ENCODE measurements at regions not wholly inside any gene's neighbourhood (a gene's known extent, or its start where the extent isn't known, plus 50 kb on each side); places are given as distances from the start of the nearest gene placed in this dataset.

DNA sequence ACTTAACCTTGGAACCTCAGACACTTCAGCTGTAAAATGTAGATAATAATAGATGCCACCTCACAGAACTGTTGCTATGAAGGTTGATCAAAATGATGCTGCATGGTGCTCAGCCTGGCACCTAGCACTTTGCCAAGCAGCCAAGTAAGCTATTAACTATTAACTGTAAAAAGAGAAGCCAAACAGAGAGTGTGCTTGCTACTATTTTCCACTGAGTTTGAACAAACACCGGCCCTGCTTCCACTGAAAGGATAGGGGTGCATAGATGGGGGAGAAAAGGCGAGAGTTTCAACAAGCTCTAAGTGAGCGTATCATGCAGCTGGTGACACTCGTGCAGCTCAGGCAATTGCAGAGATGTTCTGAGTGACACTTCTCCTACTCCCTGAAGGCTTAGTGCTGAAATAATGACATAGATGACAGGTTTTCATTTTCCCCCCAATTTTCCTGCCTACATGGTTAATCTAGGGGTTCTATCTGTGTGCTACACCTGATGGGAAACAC lies 78.2 kb downstream of the GPR88 start:
- in situ Hi-C loops (cut with MboI; ENCODE audit: low sequenced_read_pairs): loop anchor here (10.0 kb wide), 1 partner anchor 249 kb away; no protein-coding TSS in a partner anchor
- H3K4me3 ChIP-seq: no peak overlapping the region
- no peak for DNase-seq (ENCODE audit: low spot score in 2 of 2)
- no peaks in the 10 kb centered on the region for H3K9me3 ChIP-seq
- no peaks in the 10 kb centered on the region for H3K36me3 ChIP-seq (replicated peaks)
- no peaks in the 10 kb centered on the region for H3K27me3 ChIP-seq (ENCODE audit: low read depth)
- no peaks in the 10 kb centered on the region for H3K4me1 ChIP-seq

DNA sequence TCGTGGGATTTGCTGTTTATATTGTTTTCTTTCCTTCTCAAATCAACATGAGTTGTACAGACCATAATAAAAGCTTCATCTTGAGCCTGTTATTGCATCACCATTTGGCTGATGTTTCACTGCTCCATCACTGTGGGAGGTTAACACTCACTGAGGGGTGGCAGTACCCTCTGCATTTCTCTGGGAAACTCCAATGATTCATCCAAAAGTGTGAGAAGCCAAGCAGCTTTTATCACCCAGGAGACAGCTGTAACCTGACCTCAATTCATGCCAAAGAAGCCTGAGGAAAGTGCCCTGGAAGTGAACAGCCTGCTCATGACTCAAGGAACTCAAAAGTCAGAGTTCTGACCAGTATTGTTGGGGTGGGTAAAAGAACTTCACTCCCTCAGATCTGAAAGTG lies 84.1 kb downstream of the GPR88 start:
- Histone ChIP-seq H3K4me1 (no peaks in the 10 kb centered on the region), H3K36me3 (replicated peaks) (no peaks in the 10 kb centered on the region), H3K9me3 (no peaks in the 10 kb centered on the region), H3K4me3 (no peak overlapping the region), H3K27me3 (ENCODE audit: low read depth) (no peaks in the 10 kb centered on the region)
- in situ Hi-C loops (cut with MboI; ENCODE audit: low sequenced_read_pairs): no loop called here
- DNase-seq (ENCODE audit: low spot score in 2 of 2): no peak

DNA sequence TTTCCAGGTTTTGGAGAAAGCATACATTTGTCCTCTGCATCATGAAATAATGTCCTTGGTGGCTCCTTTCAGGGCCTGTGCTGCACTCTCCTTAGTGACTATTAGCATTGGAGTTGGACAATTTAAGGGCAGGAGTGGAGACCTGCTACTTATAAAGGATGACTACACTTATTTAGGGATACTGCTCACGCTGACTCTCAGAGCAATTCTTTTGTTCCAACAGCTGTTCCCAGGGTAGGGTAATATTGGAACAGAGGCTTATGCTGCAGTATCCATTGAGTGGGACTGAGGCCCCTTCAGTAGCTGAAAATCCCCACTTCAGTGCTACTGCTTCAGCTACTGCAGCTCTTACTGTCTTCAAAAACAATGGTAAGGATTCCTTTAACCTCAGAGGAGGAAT lies 84.6 kb downstream of the GPR88 start:
- in situ Hi-C loops (cut with MboI; ENCODE audit: low sequenced_read_pairs): no loop called here
- Histone ChIP-seq H3K27me3 (ENCODE audit: low read depth) (no peaks in the 10 kb centered on the region), H3K9me3 (no peaks in the 10 kb centered on the region), H3K4me3 (no peak overlapping the region), H3K36me3 (replicated peaks) (no peaks in the 10 kb centered on the region), H3K4me1 (no peaks in the 10 kb centered on the region)
- DNase-seq (ENCODE audit: low spot score in 2 of 2): no peak

DNA sequence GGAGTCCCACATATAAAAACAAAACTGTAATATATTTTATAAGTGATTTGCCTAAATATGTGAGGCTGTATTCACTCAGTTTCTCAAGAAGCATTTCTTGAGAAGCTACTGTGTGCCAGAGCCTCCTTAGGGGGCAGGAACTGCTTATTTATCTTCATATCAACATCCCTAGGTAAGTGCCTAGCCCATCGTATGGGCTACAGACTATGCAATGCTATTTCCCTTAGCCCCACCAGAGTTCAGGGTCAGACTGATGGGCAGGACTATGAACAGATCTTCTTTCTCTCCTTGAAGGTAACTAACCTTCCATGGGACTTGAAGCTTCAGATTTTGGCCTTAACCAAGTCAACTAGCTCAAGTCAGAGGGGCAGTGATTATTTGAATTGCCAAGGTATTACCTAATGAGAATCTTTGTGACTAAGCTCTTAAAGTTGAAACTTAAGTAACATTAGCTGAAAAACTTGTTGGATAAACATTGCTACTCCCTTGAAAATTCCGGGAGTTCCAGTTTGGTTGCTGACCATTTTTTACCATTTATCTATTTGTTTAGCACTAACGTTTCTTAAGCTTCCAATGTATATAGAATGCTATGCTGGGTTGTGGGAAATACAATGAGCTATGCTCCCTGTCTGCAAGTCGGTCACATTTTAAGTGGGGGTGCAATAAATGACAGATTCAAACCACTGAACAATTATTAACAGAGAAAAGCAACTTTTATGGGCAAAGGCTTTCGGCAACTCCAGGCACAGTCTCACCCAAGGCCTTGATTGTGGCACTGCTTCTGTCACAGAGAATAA lies 85.2 kb downstream of the GPR88 start:
- H3K4me3 ChIP-seq: no peak overlapping the region
- H3K27me3 ChIP-seq (ENCODE audit: low read depth): no peaks in the 10 kb centered on the region
- in situ Hi-C loops (cut with MboI; ENCODE audit: low sequenced_read_pairs): no loop called here
- H3K4me1 ChIP-seq: no peaks in the 10 kb centered on the region
- H3K9me3 ChIP-seq: no peaks in the 10 kb centered on the region
- no peak for DNase-seq (ENCODE audit: low spot score in 2 of 2)
- H3K36me3 ChIP-seq (replicated peaks): no peaks in the 10 kb centered on the region

DNA sequence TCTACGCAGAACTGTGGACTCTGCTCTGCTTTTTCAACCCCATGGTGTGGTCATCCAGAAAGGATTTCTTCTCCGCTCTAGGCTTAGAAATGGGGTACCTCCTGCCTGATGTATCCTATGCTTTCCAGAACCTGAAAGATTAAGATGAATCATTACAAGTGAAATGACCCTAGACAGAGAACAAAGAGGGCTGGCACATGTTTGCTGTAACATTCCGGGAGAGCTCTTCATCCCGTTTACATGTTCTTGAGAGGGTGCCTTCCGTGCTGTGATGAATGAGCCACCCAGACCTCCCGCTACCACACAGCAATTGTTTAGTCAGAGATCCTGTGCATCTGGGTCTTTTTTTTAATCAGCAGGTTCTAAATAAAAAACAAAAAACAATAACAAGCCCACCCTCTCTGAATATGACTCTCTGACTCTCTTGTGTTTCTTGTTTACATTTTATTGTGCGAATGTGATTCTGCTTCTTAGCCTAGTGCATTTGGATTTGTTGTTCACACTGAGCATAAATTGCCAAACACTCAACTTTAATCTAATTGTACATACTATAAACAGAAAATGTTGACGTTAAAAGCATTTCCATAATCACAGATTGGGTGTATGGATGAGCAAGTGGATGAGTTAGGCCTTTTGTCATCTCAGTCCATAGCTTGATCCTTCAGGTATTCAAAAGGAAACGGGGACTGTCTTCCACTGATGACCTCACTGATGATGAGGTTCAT lies 87.1 kb downstream of the GPR88 start:
- no peak for DNase-seq (ENCODE audit: low spot score in 2 of 2)
- in situ Hi-C loops (cut with MboI; ENCODE audit: low sequenced_read_pairs): no loop called here
- no peaks in the 10 kb centered on the region for H3K9me3 ChIP-seq
- no peaks in the 10 kb centered on the region for H3K27me3 ChIP-seq (ENCODE audit: low read depth)
- no peaks in the 10 kb centered on the region for H3K36me3 ChIP-seq (replicated peaks)
- H3K4me1 ChIP-seq: no peaks in the 10 kb centered on the region
- H3K4me3 ChIP-seq: no peak overlapping the region

DNA sequence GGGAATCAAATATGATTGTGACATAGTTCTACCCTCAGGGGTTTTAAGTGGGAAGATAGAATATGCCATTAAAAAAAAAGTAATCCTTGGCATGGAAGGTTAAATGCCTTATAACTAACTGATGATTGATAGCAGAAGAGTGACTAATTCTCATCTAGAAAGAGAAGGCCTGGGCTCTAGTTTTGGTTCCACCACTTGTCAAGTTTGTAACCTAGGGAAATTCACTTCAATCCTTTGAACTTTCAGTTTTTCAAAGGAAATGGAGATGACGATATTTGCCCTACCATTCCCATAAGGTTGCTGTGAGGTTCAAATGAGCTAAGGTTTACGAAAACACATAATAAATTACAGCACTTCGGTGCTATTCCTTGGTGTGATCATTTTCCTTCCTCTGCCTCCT lies 88.5 kb downstream of the GPR88 start:
- in situ Hi-C loops (cut with MboI; ENCODE audit: low sequenced_read_pairs): no loop called here
- no peak overlapping the region for H3K4me3 ChIP-seq
- no peak for DNase-seq (ENCODE audit: low spot score in 2 of 2)
- H3K36me3 ChIP-seq (replicated peaks): no peaks in the 10 kb centered on the region
- no peaks in the 10 kb centered on the region for H3K27me3 ChIP-seq (ENCODE audit: low read depth)
- no peaks in the 10 kb centered on the region for H3K9me3 ChIP-seq
- no peaks in the 10 kb centered on the region for H3K4me1 ChIP-seq

DNA sequence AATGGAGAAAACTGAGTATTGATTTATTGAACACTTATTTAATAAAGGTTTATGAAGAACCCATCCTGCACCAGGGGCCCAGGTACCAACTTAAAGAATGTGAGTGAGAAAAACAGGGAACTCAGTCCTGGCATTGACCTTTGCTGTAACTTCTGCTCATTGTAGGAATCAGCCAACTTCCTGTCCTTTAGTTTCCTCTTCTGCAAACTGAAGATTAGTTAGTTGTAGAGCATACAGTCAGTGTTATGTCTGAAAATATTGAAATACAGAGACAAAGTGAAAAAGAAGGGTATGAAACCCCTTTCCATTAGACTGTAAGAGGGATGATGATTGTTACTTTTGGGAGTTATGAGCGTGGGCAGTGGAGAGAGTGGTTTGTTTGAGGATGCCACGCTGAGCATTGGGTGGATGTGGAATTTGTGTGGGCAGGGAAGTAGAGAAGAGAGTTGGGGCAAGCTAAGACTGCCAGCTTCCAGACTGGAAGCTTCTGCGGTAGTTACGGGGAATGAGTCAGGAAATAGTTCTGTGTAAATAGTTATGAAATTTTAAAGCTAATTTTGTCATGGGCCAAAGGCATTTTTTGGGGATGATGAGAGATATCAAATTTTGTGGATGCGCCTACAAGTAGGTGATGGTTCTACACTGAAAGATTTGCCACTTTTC lies 89.2 kb downstream of the GPR88 start:
- Histone ChIP-seq H3K36me3 (replicated peaks) (no peaks in the 10 kb centered on the region), H3K4me3 (no peak overlapping the region), H3K27me3 (ENCODE audit: low read depth) (no peaks in the 10 kb centered on the region), H3K4me1 (no peaks in the 10 kb centered on the region), H3K9me3 (no peaks in the 10 kb centered on the region)
- no peak for DNase-seq (ENCODE audit: low spot score in 2 of 2)
- in situ Hi-C loops (cut with MboI; ENCODE audit: low sequenced_read_pairs): no loop called here

DNA sequence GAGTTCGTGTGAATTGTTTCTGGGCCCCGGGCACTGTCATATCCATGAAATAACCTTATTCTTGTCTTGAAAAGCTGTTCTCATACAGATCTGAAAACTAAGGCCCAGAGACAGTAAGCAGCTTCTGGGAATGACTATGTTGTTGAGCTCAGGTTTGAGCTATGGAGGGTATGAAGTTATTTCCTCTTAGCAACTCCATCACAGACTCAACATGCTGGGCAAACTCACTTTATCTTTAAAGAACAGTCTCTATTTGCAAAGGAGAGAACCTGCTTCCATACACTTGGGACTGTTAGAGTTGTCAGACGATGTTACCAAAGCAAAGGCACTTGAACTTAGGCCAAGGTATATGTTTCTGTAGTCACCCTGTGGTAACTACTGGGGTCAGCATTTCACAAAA lies 90.0 kb downstream of the GPR88 start:
- in situ Hi-C loops (cut with MboI; ENCODE audit: low sequenced_read_pairs): no loop called here
- no peaks in the 10 kb centered on the region for H3K36me3 ChIP-seq (replicated peaks)
- no peak for DNase-seq (ENCODE audit: low spot score in 2 of 2)
- H3K4me1 ChIP-seq: no peaks in the 10 kb centered on the region
- no peaks in the 10 kb centered on the region for H3K9me3 ChIP-seq
- no peaks in the 10 kb centered on the region for H3K27me3 ChIP-seq (ENCODE audit: low read depth)
- H3K4me3 ChIP-seq: no peak overlapping the region

DNA sequence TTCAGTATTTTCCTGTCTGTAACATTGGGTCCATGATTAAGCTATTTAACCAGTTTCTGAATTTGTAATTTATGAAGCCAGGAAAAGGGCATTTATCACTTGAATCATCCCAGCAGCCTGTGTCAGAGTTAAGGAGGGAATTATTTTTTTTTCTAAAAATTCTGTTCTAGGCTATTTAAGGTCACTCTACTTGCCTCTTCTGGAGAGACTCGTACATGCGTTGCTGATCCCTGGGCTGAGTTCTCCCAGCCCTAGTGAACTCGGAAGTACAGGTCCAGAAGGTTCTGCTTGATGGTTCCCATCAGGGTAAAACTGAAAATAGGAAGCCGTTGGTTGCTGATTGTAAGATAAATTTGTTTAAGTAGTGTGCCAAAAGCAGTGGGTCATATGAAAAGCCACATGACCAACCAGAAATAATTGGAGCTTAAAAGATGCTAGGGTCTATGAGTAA lies 90.7 kb downstream of the GPR88 start:
- Histone ChIP-seq H3K4me3 (no peak overlapping the region), H3K36me3 (replicated peaks) (no peaks in the 10 kb centered on the region), H3K9me3 (no peaks in the 10 kb centered on the region), H3K4me1 (no peaks in the 10 kb centered on the region), H3K27me3 (ENCODE audit: low read depth) (no peaks in the 10 kb centered on the region)
- in situ Hi-C loops (cut with MboI; ENCODE audit: low sequenced_read_pairs): no loop called here
- DNase-seq (ENCODE audit: low spot score in 2 of 2): no peak

DNA sequence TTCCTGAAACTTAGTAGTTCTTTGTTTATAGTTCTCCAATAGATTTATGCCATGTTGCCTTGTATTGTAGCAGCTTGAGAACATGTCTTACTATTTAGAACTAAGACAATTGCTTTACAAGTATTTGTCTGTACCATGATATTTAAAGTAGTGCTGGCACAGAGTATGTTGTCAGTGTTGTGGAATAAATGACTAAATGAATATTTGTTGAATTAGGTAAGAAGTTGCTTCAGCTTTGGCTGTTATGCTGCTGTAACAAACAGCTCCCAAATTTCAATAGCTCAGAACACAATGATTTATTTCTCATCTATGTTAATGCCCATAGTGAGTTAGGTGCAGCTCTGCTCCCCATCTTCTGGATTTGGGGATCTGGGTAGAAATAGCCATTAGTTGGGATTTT lies 90.2 kb upstream of the VCAM1 start:
- no peaks in the 10 kb centered on the region for H3K4me1 ChIP-seq
- H3K9me3 ChIP-seq: no peaks in the 10 kb centered on the region
- no peak for DNase-seq (ENCODE audit: low spot score in 2 of 2)
- H3K27me3 ChIP-seq (ENCODE audit: low read depth): no peaks in the 10 kb centered on the region
- no peak overlapping the region for H3K4me3 ChIP-seq
- H3K36me3 ChIP-seq (replicated peaks): no peaks in the 10 kb centered on the region
- in situ Hi-C loops (cut with MboI; ENCODE audit: low sequenced_read_pairs): no loop called here

DNA sequence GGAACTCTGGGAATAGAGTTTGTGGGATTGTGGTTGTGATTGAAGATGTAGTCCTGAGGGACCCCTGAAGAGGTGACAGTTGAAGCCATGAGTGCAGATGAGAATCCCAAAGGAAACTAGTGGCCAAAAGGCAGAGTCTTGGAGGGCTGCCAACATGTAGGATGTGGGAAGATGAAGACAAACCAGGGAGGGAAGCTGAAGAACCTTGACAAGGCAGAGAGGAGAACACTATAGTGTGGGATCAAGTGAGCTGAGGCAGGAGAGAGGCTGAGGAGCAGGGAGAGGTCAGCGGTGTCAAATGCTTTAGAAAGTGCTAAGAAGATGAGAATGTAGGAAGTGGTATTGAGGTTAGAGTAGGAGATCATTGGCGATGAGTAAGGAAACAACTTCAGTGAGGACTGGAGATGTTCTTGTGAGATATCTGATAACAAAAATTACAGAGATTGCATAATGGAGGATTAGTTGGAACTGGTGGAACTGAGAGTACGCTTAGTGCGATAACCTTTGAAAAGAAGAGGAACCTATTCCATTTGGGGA lies 88.5 kb upstream of the VCAM1 start:
- Histone ChIP-seq H3K4me3 (no peak overlapping the region), H3K27me3 (ENCODE audit: low read depth) (no peaks in the 10 kb centered on the region), H3K9me3 (no peaks in the 10 kb centered on the region), H3K4me1 (no peaks in the 10 kb centered on the region), H3K36me3 (replicated peaks) (no peaks in the 10 kb centered on the region)
- no peak for DNase-seq (ENCODE audit: low spot score in 2 of 2)
- in situ Hi-C loops (cut with MboI; ENCODE audit: low sequenced_read_pairs): no loop called here

DNA sequence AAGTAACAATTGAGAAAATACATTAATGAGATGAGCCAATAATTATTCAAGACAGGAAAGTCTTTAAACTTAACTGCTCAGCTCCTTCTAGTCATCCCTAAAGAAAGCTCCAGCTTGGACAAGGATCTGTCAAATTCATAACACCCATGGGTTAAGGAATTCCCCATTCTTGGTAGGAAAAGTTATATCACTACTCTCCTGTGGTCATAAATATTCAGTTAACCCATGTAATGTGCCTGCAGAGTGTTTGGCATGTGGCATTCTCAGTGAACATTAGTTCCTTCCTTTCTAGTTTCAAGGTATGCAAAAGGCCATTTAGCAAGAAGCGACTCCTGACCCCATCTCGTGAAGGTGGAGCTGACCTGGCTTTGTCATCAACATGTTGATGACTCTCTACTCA lies 76.7 kb upstream of the VCAM1 start:
- Histone ChIP-seq H3K9me3 (no peaks in the 10 kb centered on the region), H3K36me3 (replicated peaks) (no peaks in the 10 kb centered on the region), H3K4me1 (no peaks in the 10 kb centered on the region), H3K4me3 (no peak overlapping the region), H3K27me3 (ENCODE audit: low read depth) (no peaks in the 10 kb centered on the region)
- in situ Hi-C loops (cut with MboI; ENCODE audit: low sequenced_read_pairs): no loop called here
- DNase-seq (ENCODE audit: low spot score in 2 of 2): no peak

DNA sequence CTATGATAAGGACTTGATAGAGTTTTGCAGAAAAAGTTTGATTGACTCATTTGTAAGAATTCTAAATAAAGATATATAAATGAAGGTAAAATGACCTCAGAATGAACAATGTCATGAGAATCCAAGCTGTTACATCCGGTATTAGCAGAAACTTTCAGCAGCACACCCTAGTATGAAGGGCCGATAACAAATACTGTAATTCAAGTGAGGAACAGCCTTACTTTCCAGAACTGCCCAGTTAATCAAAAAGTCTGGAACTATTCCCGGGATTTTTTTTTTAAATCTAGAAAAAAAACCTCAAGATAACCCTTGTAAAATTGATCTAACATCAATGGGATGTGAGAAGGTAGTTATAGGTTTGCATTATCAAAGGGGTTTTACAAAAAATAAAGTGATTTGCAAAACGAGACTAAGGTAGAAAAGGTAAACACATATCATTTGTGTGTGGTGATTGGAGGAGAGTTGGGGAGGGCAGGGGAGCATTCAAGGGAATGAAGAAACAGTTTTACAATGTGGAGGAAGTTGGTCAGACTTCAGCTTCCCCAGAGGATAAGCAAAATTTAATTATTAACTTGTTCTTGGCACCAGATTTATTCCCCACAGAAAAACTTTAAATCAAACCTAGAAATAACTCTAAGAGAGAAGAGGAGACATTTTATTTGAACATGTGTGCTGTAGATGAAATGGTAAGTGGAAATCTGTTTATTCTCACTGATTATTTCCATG lies 75.9 kb upstream of the VCAM1 start:
- no peaks in the 10 kb centered on the region for H3K27me3 ChIP-seq (ENCODE audit: low read depth)
- H3K9me3 ChIP-seq: no peaks in the 10 kb centered on the region
- H3K36me3 ChIP-seq (replicated peaks): no peaks in the 10 kb centered on the region
- in situ Hi-C loops (cut with MboI; ENCODE audit: low sequenced_read_pairs): no loop called here
- DNase-seq (ENCODE audit: low spot score in 2 of 2): no peak
- no peaks in the 10 kb centered on the region for H3K4me1 ChIP-seq
- H3K4me3 ChIP-seq: no peak overlapping the region

Data from HAP-1 (cell line).